NCI-H510A (cell line): ENCODE measurements at regions not wholly inside any gene's neighbourhood (a gene's known extent, or its start where the extent isn't known, plus 50 kb on each side); places are given as distances from the start of the nearest gene placed in this dataset.

Experiments used
- DNase-seq: peaks from one replicate; lab custom pipeline; 2025; lab: John Stamatoyannopoulos, UW

DNA sequence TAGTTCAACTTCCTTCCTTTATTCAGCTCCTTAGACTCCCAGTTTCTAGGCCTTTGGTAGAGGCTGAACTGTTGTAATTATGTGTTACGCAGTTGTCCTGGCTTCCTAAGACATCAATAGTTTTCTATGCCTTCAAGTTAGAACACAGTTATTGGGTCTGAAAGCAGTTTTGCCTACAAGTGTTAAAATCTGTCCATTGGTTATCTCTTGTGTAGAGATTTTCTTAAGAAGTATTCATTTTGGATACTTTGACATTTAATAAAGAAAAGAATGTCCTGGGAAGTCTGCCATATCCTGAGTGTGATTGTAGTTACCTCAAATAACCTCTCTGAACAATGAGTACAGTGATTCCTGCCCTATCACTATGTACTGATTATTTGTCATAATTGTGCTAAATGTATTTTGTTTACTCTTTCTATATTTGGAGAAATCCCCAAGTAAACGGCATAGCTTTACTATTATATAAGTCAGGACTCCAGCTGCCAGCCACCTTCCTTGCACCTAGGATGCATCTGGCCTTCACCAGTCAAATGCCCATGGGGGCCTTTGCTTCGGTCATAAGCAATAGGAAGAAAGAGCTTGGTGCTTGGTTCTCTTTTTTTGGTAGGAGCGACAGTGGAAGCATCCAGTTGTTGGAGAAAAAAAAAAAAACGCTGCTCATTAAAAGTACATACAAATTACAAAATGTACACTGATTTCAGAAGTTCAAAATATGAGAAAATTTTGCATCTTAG is 449.5 kb upstream of the PKDCC start:
- DNase-seq: no peak

DNA sequence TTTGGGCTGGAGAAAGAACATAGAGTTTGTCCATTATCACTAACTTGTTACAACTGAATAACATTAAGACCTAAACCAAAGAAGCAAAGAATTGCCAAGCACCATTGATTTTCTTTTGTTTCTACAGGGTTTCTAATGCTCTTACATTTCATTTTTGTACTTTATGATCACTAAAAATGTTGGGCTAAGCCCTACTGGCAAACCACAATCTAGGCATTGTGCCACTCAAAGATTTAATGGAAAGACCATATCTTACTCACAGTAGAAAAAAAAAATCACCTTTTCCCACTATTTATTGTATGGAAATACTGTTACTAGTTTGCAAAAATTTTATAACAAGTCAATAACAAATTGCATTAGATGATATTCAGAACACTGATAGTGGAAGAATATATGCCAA is 447.4 kb upstream of the PKDCC start:
- no peak for DNase-seq

- DNase-seq: no peak
Measured at GRCh38 chr2:41602341-41602740, 445.5 kb upstream of the PKDCC start.

GRCh38 chr2:41605311-41605710 is 442.5 kb upstream of the PKDCC start:
- no peak for DNase-seq

DNA sequence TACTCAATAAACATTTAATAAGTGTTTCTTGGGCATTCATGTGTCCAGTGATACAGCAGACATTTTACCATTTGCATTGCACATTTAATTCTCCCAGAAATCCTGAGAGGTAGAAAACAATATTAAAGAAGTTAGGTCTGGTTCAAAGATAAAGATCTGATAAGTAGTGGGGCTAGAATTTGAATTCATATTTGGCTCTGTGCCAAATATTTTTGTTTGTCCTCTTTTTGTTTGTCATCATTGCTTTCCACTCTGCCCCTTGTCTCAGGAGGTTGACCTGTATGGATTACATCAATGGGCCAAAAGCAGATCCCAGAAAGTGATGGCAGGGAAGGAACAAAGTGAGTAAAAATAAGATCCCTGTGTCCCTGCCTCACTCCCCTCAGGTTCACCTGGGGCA is 441.9 kb upstream of the PKDCC start:
- DNase-seq: no peak

- no peak for DNase-seq
Measured at GRCh38 chr2:41610501-41611190, 437.2 kb upstream of the PKDCC start.

- no peak for DNase-seq
Measured at GRCh38 chr2:41618754-41619153, 429.1 kb upstream of the PKDCC start.

DNA sequence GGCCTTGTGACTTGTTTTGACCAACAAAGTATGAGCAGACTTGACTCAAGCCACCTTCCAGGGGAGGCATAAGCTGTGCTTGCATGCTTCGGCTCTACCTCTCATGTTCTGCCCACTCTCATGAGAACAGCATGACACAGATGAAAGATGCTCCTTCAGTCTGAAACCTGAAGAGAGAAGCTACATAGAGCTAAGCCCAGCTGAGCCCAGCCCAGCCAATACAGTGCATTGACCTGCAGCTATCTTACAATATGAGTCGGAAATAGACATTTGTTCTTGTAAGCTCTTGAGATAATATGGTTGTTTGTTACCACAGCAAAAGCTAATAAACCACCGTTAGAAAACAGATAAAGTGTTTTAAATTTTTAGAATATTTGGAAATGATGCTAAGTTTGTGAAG is 426.7 kb upstream of the PKDCC start:
- no peak for DNase-seq

- DNase-seq: no peak
Measured at GRCh38 chr2:41621563-41621962, 426.3 kb upstream of the PKDCC start.

DNA sequence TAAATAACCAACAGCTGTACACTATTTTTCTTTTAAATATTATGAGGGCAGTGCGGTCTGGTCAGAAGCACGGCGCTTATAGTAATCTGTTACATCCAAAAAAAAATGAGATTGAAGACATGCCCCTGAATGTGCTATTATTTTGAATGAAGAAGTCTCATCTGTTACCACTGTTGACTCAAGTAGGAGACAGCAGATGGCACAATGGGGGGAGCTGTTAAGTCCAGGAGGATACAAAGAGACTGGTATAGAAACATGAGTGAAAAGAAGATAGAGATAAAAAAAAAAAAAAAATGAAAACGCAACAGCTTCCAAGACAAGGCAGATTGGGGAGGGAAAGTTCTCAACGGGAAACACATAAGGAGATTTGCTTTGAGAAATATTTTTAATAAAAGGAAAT is 425.5 kb upstream of the PKDCC start:
- DNase-seq: no peak

DNA sequence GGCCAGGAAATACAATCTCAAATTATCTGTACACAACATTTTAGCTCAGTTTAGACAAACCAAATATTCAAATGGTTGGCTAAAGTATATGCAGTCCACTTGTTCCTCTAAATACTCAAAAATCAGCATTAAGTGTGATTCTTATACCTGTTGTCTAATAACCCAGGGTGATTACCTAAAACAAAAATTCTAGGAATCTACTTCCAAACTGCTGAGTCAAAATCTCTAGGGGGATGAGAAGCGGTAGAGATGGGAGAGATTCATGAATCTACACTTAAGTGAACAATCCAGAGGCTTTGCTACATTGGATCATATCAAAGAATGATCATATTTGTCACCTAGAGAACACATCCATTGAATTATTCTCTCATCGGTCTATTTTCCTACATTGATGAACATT is 420.9 kb upstream of the PKDCC start:
- no peak for DNase-seq

- no peak for DNase-seq
Measured at GRCh38 chr2:41634686-41635085, 413.1 kb upstream of the PKDCC start.

DNA sequence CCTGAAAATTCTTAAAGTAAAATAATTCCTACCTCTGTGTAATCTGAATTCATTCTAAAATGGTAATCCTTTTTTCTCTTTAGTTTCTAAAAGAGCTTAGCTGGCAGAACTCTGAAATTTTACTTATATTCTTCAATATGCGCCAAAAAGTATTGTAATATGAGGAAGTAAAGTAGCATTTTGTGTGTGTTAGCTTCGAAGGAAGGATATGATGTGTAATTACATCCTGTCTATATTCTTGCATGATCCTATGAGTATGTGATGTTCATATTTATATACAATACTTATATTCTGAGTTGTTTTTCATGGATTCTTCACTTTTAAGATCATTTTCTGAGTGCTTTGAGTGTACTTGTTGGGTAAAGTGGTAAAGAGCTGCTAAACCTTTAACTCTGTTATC is 402.9 kb upstream of the PKDCC start:
- no peak for DNase-seq

DNA sequence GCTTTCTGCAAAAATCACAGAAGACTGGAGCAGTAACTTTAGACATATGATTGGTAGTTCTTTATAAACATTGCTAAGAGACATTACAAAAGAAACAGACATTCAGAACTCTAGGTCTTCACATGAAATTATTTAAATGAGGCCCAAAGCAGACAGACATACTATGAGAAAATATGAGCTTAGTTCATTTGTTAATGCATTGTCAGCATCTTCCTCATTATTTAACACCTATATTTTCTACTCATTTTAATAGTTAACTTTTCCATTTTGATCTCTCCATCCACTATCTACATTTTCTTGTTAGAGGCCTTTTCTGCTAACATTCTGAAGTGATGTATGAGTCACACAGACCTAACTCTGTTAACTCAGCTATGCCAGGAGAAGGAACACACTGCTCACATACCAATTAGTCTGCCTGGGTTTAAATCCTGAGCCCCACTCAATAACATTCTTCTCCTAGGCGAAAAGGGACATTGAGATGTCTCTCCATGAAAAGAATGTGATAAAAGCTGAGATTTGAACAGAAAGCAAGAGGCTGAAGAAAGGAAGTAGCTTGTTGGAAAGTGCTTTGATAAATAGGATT is 400.3 kb upstream of the PKDCC start:
- no peak for DNase-seq

DNA sequence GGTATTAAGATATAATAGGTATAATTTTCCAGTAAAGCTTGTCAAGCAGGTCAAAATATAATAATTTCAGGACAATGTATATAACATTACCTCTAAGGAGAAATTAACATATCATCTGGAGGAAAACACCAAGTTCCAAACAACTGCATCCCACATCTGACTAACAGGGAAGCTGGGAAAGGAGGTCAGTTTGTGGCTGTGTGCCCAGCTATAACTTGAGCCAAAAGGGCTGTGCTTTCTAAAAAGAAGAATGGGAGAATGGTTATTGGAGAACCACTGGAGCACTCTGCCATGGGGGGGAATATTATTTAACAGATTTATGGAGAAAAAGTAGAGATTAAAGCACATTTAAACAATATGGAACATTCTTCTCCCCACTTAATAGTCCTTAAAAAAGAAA is 390.6 kb upstream of the PKDCC start:
- no peak for DNase-seq

DNA sequence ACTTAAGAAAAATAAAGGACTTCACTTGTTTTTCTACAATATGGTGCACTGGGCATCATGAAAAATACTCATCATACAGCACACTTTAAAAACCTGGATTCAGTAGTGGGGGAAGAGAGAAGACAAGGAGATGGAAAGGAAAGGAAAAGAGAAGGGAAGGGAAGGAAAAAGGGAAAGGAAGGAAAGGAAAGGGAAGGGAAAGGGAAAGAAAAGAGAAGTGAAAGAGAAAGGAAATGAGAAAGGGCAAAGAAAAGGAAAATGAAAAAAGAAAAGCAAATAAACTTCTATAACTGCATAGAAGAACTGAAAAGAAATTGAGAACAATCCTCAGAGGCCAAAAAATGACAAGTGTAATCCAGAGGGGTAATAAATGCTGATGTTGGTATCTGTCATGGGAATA is 388.1 kb upstream of the PKDCC start:
- no peak for DNase-seq

- no peak for DNase-seq
Measured at GRCh38 chr2:41662461-41662860, 385.4 kb upstream of the PKDCC start.

DNA sequence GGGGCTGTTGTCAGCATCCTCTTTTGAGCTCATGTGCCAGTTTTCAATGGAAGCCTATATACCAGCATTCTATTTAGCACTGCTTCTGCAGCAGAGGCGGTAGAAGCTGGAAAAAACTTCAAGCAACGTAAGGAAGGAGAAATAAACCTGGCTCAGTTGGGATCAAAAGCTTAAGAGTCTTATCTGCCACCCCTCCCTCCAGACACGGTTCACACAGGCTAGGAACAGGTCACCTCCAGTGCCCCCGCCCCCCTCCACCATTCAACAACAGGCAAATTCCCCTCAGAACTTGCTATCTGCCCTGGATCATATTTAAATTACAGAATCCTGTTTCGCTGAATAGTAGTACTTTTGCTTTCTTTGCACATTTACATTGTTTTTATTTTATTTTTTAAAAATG is 384.8 kb upstream of the PKDCC start:
- DNase-seq: no peak

DNA sequence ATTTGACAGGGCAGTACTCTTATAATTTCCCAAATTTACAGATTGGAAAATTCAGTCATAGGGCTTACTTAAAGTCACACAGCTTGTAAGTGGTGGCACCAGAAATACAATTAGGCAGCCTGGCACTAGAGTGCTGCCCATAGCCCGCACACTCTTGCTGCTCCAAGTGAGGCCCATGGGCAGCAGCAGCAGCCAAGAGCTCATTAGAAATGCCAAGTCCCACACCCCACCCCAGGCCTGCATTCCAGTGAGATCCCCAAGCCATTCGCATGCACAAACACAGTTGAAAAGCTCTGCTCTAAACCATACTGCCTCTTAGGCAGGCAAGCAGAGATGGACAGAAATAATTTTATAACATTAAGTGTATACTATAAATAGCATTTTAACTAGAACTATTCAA is 379.3 kb upstream of the PKDCC start:
- no peak for DNase-seq

DNA sequence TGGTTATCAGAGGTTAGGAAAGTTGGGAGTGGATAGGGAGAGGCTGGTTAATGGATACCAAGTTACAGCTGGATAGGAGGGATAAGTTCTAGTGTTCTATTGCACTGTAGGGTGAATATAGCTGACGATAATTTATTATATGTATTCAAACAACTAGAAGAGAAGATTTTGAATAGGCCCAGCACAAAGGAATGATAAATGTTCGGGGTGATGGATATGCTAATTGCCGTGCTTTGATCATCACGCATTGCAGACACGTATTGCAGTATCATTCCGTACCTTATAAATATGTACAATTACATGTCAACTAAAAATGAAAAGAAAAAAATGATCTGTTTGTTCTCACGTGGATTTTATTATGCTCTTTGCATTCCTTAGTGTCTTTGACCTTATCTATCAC is 369.2 kb upstream of the PKDCC start:
- DNase-seq: no peak

DNA sequence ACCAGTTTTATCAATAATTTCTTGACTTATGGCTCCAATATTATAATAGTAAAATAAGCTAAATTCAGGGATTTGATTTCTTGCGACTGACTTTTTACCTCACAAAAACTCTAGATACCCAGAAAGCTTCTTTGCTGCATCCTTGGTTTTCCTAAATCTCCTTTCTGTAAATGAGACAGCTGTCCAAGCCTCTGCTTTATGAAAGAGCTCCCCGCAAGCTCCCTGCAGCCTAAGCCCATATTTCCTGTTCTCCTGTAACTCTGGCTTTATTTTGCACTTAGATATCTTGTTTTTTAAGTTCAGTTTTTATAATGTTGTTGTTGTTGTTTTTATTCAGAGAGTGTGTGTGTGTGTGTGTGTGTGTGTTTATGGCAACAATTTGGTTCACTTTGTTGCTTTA is 361.7 kb upstream of the PKDCC start:
- no peak for DNase-seq

DNA sequence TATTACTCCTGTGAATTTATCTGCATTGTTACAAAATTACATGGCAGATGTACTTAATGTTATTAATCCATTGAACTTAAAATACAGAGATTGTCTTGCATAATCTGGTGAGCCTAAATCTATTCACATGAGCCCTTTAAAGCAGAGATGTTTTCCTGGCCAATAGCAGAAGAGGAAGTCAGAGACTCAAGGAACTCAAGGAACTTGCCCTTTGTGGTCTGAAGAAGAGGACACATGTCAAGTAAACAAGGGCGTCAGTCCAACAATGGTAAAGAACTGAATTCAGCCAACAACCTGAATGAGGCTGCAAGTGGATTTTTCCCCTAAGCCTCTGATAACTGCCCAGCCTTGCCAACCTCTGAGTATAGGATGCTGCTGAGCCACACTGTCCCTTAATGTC is 356.3 kb upstream of the PKDCC start:
- DNase-seq: no peak

DNA sequence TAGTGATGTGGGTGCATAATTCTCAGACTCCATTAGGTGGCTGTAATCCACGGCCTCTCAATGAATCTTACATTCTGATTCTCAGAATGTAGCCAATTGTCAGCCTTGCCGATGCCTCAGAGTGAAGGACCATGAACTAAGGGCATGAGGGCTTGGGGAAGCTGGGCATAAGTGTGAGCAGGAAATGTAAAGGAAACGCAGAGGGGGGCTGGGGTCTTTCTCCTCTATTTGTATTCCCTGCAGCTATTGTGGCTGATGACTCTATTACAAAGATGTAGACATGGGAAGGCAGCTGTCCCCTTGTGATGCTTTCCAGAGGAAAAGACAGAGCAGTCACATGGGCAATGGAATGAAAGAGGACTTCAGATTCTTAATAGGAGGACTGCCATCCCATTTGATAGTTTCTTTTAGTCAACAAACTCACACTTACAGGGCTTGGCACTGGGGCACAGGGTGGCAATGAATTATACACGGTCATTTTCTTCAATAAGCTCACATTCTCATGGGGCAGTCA is 353.2 kb upstream of the PKDCC start:
- DNase-seq: no peak
